Skeletal muscle tissue (tissue), 3 donors: ENCODE measurements at regions not wholly inside any gene's neighbourhood (a gene's known extent, or its start where the extent isn't known, plus 50 kb on each side); places are given as distances from the start of the nearest gene placed in this dataset.

Source experiments
- H3K27ac ChIP-seq: one replicate; pipeline ENCODE4 v1.7.0; 2013; ENCODE audit warnings: mild to moderate bottlenecking, low read depth, low read length, inconsistent platforms
- H3K27me3 ChIP-seq, 3 donors: one replicate each; pipeline ENCODE4 v1.7.0; 2013; ENCODE audit warnings: low read length in 3 of 3; ENCODE audit not compliant: control insufficient read depth in 3 of 3, insufficient read depth in 3 of 3
- H3K36me3 ChIP-seq, 3 donors: one replicate each; pipeline ENCODE4 v1.7.0; 2013; ENCODE audit warnings: low read length in 3 of 3; ENCODE audit not compliant: control insufficient read depth in 3 of 3, insufficient read depth in 3 of 3
- H3K4me1 ChIP-seq, 3 donors: one replicate each; pipeline ENCODE4 v1.7.0; 2013; ENCODE audit warnings: low read length in 3 of 3, mild to moderate bottlenecking in 3 of 3; ENCODE audit not compliant: control insufficient read depth in 3 of 3, insufficient read depth in 3 of 3
- H3K4me3 ChIP-seq, 3 donors: one replicate each; pipeline ENCODE4 v1.7.0; 2013; ENCODE audit warnings: low read length in 3 of 3
- H3K9ac ChIP-seq, 3 donors: one replicate each; pipeline ENCODE4 v1.7.0; 2013; ENCODE audit warnings: low read length in 3 of 3, mild to moderate bottlenecking in 3 of 3, moderate library complexity in 2 of 3, low read depth in 1 of 3
- H3K9me3 ChIP-seq, 3 donors: one replicate each; pipeline ENCODE4 v1.7.0; 2013; ENCODE audit warnings: low read length in 3 of 3; ENCODE audit not compliant: control insufficient read depth in 3 of 3
- donor health status: Osteomylitis.

DNA sequence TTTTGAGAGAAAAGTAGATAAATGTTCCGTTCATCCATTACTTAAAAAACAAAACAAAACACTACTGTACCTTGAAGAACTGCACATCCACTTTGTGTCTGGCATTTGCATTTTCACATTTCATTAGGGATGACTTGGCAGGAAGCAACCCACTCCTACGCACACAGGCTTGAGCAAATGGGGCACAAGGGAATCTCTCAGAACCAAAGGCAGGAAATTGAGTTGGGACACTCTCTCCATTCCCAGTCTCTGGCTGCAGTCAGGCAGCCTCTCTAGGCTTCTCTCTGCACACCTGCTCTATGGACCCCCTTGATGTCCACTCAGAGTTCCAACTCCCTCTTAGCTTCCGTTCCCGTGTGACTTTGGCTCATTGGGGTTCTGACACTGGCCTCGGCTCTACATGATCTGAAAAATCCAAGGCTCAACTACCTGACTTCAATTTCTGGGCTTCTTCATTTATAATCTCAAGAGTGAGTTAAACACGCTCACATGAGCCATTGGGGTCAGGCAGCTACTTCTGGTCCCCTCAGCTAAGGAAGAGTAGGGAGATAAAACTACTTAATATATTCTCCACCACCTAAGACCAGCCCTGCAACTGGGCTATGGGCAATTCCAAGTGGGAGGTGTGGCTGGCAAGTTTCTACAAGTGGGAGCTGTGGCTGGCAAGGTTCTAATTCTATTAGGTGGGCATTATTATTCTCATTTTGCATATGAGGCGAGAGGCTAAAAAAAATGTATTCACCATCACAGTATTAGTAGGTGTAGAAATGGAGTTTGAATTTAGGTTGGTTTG is 251.9 kb downstream of the SOD2 start:
- H3K27ac ChIP-seq: no peak overlapping the region
- peaks cover 0 to 10% (median 0%) of the 10 kb centered on the region in 3 donors for H3K4me1 ChIP-seq
- no peak overlapping the region for H3K9ac ChIP-seq
- H3K36me3 ChIP-seq: no peaks in the 10 kb centered on the region
- H3K4me3 ChIP-seq: no peak overlapping the region
- no peaks in the 10 kb centered on the region for H3K9me3 ChIP-seq
- H3K27me3 ChIP-seq: peaks cover 0 to 14% (median 8%) of the 10 kb centered on the region in 3 donors

DNA sequence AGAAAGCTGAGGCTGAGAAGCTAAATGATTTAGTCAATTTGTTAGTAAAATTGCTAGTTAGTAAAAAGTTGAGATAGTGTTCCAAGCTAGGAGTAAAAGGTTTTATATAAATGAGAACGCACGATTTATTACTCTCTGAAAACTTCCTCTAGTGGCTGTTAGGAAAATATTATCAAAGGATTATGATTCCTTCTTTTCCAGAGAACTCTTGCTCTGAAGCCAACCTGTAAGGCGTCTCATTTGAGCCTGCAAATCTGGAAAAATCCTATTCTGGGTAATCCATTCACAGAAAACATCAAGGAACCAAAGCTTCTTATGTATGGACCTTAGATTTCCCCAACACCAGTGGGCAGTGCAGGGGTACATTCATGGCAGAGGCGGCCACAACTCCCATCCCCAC is 252.7 kb downstream of the SOD2 start:
- H3K27me3 ChIP-seq: peaks cover 0 to 11% (median 6%) of the 10 kb centered on the region in 3 donors
- H3K36me3 ChIP-seq: no peaks in the 10 kb centered on the region
- H3K9ac ChIP-seq: no peak overlapping the region
- no peaks in the 10 kb centered on the region for H3K9me3 ChIP-seq
- H3K4me3 ChIP-seq: no peak overlapping the region
- no peak overlapping the region for H3K27ac ChIP-seq
- H3K4me1 ChIP-seq: peaks cover 0 to 10% (median 0%) of the 10 kb centered on the region in 3 donors

GRCh38 chr6:159439651-159440050 is 253.4 kb downstream of the SOD2 start:
- H3K4me3 ChIP-seq: no peak overlapping the region
- no peaks in the 10 kb centered on the region for H3K9me3 ChIP-seq
- H3K36me3 ChIP-seq: no peaks in the 10 kb centered on the region
- no peak overlapping the region for H3K9ac ChIP-seq
- no peak overlapping the region for H3K27ac ChIP-seq
- peaks cover 0 to 10% (median 0%) of the 10 kb centered on the region in 3 donors for H3K4me1 ChIP-seq
- peaks cover 0 to 4% (median under 1%) of the 10 kb centered on the region in 3 donors for H3K27me3 ChIP-seq

GRCh38 chr6:159438106-159438505 is 254.9 kb downstream of the SOD2 start:
- Histone ChIP-seq H3K4me1 (peaks cover 0 to 4% (median 0%) of the 10 kb centered on the region in 3 donors), H3K27ac (no peak overlapping the region), H3K36me3 (peaks cover 0 to 2% (median 0%) of the 10 kb centered on the region in 3 donors), H3K27me3 (no peaks in the 10 kb centered on the region), H3K9me3 (peaks cover 2 to 9% (median 4%) of the 10 kb centered on the region in 3 donors), H3K9ac (no peak overlapping the region), H3K4me3 (no peak overlapping the region)

- Histone ChIP-seq H3K9ac (no peak overlapping the region), H3K4me1 (peaks cover 0 to 4% (median 0%) of the 10 kb centered on the region in 3 donors), H3K27me3 (no peaks in the 10 kb centered on the region), H3K36me3 (peaks cover 0 to 2% (median 0%) of the 10 kb centered on the region in 3 donors), H3K4me3 (no peak overlapping the region), H3K27ac (no peak overlapping the region), H3K9me3 (peaks cover 2 to 9% (median 4%) of the 10 kb centered on the region in 3 donors)
Measured at GRCh38 chr6:159436581-159436980, 256.5 kb downstream of the SOD2 start.

DNA sequence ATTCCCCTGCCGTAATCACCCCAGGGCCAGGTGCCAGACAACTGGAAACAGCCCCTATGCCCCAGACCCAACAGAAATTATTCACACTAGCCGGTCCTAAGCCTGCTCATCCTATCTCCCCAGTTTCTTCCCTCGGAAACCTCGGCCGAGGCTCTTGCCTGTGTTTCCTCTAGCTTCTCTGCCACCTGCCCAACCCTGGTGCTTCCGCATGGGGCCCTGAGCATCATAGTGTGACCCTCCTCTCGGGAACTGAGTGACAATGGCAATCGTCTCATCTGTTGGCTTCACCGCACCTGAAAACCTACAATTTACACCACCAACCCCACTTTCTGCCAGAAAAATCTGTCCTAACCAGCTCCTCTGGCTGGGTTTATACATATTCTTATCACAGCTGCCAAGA is 257.3 kb downstream of the SOD2 start:
- Histone ChIP-seq H3K9me3 (peaks cover 2 to 9% (median 4%) of the 10 kb centered on the region in 3 donors), H3K4me1 (peaks cover 0 to 4% (median 0%) of the 10 kb centered on the region in 3 donors), H3K36me3 (peaks cover 0 to 2% (median 0%) of the 10 kb centered on the region in 3 donors), H3K27ac (no peak overlapping the region), H3K9ac (no peak overlapping the region), H3K27me3 (no peaks in the 10 kb centered on the region), H3K4me3 (no peak overlapping the region)

DNA sequence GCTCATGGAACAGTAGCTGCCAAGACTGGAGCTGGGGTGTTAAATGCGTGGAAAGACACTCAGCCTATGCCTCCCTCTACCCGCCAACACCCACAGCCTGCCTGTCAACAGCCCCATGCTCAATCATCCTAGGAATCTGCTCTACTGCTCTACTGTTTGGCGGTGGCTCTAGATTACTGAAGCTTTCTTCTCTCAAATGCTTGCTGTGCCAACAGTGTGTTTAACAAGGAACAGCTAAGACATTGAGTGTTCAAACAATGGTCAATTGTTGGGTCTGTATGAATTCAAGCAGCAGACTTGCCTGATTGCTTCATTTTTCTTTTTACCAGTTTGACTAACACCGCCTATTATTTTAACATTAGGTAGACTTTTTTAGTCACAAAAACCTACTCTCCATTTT is 258.6 kb downstream of the SOD2 start:
- Histone ChIP-seq H3K27me3 (no peaks in the 10 kb centered on the region), H3K36me3 (peaks cover 0 to 2% (median 0%) of the 10 kb centered on the region in 3 donors), H3K4me3 (no peak overlapping the region), H3K27ac (no peak overlapping the region), H3K9me3 (peaks cover 2 to 9% (median 4%) of the 10 kb centered on the region in 3 donors), H3K4me1 (no peaks in the 10 kb centered on the region), H3K9ac (no peak overlapping the region)

DNA sequence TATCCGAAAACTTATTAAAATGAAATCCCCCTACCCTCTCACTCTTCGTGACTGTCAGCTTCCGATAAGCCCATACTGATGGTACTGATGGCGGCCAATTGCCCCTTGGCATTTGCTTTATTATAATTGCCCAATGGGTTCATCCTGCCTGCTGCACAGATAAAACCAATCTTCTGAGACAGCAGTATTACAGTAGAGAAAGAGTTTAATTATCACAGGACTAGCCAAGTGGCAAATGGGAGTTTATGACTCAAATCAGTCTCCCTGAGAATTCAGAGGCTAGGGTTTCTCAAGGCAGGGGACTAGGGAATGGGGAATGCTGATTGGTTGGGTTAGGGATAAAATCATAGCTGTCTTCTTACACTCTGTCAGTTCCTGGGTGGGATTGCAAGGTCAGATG is 259.5 kb downstream of the SOD2 start:
- no peaks in the 10 kb centered on the region for H3K4me1 ChIP-seq

DNA sequence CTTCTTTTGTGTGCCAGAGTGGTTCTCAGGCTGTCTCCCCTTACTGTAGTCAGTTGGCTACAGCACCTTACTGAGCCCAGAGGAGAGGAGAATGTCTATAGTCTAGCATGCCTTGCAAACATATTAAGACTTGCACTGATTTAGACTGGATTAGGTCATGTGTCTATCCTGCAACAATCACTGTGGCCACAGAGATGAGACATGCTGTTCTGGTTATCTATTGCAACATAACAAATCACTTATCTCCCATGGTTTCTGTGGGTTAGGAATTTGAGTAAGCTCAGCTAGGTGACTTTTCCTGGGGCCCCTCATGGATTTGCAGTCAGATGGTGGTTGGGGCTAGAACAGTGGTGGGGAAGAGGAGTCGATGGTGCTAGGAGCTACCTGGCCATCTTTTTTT is 261.3 kb downstream of the SOD2 start:
- Histone ChIP-seq H3K4me3 (no peak overlapping the region), H3K27me3 (no peaks in the 10 kb centered on the region), H3K9me3 (peaks cover 2 to 9% (median 4%) of the 10 kb centered on the region in 3 donors), H3K4me1 (no peaks in the 10 kb centered on the region), H3K27ac (no peak overlapping the region), H3K36me3 (peaks cover 0 to 2% (median 0%) of the 10 kb centered on the region in 3 donors), H3K9ac (no peak overlapping the region)

More for the DNA sequence above, 259.5 kb downstream of the SOD2 start:
- peak overlapping the region in 1 of 3 donors; percentile 15 for H3K4me3 ChIP-seq
- H3K27ac ChIP-seq: no peak overlapping the region
- no peak overlapping the region for H3K9ac ChIP-seq
- no peaks in the 10 kb centered on the region for H3K27me3 ChIP-seq
- H3K9me3 ChIP-seq: peaks cover 2 to 9% (median 4%) of the 10 kb centered on the region in 3 donors
- H3K36me3 ChIP-seq: peaks cover 0 to 2% (median 0%) of the 10 kb centered on the region in 3 donors

- H3K27ac ChIP-seq: no peak overlapping the region
- H3K9ac ChIP-seq: no peak overlapping the region
- no peaks in the 10 kb centered on the region for H3K27me3 ChIP-seq
- H3K4me3 ChIP-seq: no peak overlapping the region
- peaks cover 2 to 9% (median 4%) of the 10 kb centered on the region in 3 donors for H3K9me3 ChIP-seq
- H3K4me1 ChIP-seq: no peaks in the 10 kb centered on the region
- H3K36me3 ChIP-seq: peaks cover 0 to 2% (median 0%) of the 10 kb centered on the region in 3 donors
Measured at GRCh38 chr6:159430323-159430722, 261.1 kb downstream of the FNDC1 start.
